NCI-H2107 (cell line): ENCODE measurements at regions not wholly inside any gene's neighbourhood (a gene's known extent, or its start where the extent isn't known, plus 50 kb on each side); places are given as distances from the start of the nearest gene placed in this dataset.

Experiments
- DNase-seq: peaks from one replicate; lab custom pipeline; 2025; lab: John Stamatoyannopoulos, UW

- DNase-seq = no peak
Observed at GRCh38 chr6:8749465-8749864, 314.1 kb upstream of the SLC35B3 start.

GRCh38 chr6:8743170-8743745, 307.9 kb upstream of the SLC35B3 start:
- DNase-seq = no peak

GRCh38 chr6:8739454-8739853, 304.1 kb upstream of the SLC35B3 start:
- DNase-seq = no peak

GRCh38 chr6:8738951-8739350, 303.6 kb upstream of the SLC35B3 start:
- DNase-seq = no peak

GRCh38 chr6:8736156-8736895, 301.0 kb upstream of the SLC35B3 start:
- DNase-seq = no peak

GRCh38 chr6:8733879-8734278, 298.5 kb upstream of the SLC35B3 start:
- no peak for DNase-seq

- no peak for DNase-seq
Observed at GRCh38 chr6:8731874-8732273, 296.5 kb upstream of the SLC35B3 start.

- no peak for DNase-seq
Observed at GRCh38 chr6:8710668-8711431, 275.5 kb upstream of the SLC35B3 start.

GRCh38 chr6:8707956-8708772, 272.8 kb upstream of the SLC35B3 start:
- no peak for DNase-seq

- no peak for DNase-seq
Observed at GRCh38 chr6:8707369-8707768, 272.0 kb upstream of the SLC35B3 start.

- DNase-seq = no peak
Observed at GRCh38 chr6:8705435-8706020, 270.2 kb upstream of the SLC35B3 start.

GRCh38 chr6:8703059-8703458, 267.7 kb upstream of the SLC35B3 start:
- no peak for DNase-seq

- no peak for DNase-seq
Observed at GRCh38 chr6:8688821-8689220, 253.5 kb upstream of the SLC35B3 start.

- DNase-seq = no peak
Observed at GRCh38 chr6:8686077-8686476, 250.7 kb upstream of the SLC35B3 start.

GRCh38 chr6:8683204-8683603, 247.9 kb upstream of the SLC35B3 start:
- no peak for DNase-seq

- DNase-seq = no peak
Observed at GRCh38 chr6:8679823-8680222, 244.5 kb upstream of the SLC35B3 start.

- DNase-seq = no peak
Observed at GRCh38 chr6:8678466-8678865, 243.1 kb upstream of the SLC35B3 start.

GRCh38 chr6:8674126-8674525, 238.8 kb upstream of the SLC35B3 start:
- no peak for DNase-seq

GRCh38 chr6:8672882-8673281, 237.5 kb upstream of the SLC35B3 start:
- no peak for DNase-seq

GRCh38 chr6:8670792-8671191, 235.4 kb upstream of the SLC35B3 start:
- no peak for DNase-seq

GRCh38 chr6:8664700-8665099, 229.4 kb upstream of the SLC35B3 start:
- no peak for DNase-seq

- no peak for DNase-seq
Observed at GRCh38 chr6:8664070-8664469, 228.7 kb upstream of the SLC35B3 start.
